ENCODE measurements at regions not wholly inside any gene's neighbourhood (a gene's known extent, or its start where the extent isn't known, plus 50 kb on each side); places are given as distances from the start of the nearest gene placed in this dataset.
"Not testable (repeated sequence)": the region's sequence is repeated elsewhere in the genome, so short reads cannot be mapped to it uniquely, and the experiment has no call there.

DNA sequence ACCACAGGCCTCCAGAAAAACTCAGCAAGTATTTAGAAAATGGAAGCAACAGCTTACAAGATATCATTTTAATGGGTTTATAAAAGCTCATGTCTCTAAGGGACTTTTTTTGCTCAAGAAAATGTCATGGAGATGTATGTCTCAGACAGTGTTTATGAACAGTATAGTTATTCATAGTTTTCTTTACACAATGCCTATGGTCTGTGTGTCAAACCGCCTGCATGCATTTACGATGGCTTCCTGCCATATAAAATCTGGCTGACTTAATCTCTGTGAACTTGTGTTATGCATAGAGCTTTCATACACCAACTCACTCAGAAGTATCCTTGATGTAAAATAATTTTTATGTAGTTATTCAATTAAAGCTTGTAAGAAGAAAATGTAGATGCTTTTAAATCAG, 1314.2 kb upstream of the LRRTM3 start:
- no peak for DNase-seq

DNA sequence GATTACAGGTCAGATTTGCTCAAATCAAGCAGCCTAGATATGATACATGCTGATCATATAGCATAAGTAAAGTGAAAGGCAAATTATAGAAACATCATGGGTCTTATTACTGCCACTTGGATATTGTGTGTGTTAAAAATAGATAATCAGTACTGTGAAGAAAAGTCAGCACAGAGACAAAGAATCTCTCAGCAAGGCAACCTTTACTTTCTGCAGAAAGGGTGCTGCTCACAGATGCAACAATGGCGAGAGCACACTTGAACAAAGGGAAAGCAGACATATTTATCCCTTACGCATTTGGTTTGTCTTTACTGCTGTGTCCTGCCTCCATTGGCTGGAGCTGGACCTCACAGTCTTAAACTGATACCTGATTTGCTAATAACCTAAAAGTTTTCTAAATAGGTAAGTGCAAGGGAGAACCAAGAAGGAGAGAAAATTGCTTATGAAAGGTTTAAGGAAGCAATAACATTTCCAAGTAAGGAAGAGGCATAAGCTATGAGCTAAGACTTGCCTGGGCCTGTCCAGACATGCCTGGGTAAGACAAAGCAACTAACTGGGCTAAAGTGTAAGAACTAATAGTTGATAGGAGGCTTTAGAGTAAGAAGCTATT, 1310.8 kb upstream of the LRRTM3 start:
- no peak for DNase-seq

DNA sequence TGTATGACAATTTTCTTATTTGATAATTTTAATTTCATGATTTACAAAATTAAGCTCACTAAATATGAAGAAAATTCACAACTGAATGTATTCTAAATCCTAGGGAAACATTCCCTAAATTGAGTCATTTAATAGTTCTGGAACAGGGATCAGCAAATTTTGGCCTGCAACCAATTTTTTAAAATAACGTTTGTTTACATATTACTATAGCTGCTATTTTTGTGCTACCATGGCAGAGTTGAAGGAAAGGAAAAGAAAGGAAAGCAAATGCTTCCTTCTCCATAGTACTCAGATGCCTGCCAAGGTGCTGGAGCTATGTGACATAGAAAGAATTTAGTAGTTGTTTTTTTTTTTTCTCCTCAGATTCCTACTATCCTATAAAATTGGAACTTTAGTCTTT, 1307.7 kb upstream of the LRRTM3 start:
- DNase-seq, result no peak

DNA sequence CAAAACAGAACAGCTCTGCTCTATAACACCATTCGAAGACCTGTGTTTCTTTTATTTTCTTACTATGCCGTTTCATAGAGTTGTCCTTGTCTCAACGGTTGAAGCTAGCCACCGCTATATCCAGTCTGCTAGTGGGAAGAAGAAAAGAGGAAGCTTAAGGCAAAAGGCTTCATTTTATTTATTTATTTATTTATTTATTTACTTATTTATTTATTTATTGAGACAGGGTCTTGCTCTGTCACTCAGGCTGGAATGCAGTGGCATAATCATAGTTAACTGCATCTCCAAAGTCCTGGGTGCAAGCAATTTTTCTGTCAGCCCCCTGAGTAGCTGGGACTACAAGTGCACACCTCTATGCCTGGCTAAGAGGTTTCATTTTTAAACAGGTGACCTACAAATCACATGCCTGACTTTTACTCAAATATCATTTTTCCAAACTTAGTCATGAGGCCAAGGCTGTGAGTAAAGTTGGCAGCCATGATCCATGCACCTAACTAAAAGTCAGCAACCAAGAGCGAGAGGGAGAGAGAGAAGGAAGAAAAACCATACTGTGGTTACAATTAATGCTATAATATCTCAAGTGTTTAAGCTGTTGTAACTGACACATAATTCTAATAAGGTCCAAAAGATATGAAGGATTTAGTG, 1305.3 kb upstream of the LRRTM3 start:
- DNase-seq, result no peak

DNA sequence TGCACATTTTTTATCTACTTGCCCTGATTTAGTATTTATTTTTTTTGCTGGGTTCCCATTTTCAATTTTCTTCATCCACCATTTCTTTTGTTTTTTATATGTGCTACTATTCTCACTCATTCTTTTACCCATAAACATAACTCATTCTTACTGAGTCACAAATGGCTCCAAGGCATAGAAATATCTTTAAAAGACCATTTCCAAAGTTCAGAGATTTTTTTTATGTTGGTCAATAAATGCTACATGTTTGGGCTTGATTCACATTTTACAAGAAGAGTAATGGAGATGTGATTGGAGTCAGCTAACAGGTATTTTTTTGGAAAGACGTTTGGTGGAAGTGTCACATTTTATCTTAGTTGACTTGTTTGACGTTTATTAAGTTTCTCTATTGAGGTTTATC, 1303.2 kb upstream of the LRRTM3 start:
- no peak for DNase-seq

DNA sequence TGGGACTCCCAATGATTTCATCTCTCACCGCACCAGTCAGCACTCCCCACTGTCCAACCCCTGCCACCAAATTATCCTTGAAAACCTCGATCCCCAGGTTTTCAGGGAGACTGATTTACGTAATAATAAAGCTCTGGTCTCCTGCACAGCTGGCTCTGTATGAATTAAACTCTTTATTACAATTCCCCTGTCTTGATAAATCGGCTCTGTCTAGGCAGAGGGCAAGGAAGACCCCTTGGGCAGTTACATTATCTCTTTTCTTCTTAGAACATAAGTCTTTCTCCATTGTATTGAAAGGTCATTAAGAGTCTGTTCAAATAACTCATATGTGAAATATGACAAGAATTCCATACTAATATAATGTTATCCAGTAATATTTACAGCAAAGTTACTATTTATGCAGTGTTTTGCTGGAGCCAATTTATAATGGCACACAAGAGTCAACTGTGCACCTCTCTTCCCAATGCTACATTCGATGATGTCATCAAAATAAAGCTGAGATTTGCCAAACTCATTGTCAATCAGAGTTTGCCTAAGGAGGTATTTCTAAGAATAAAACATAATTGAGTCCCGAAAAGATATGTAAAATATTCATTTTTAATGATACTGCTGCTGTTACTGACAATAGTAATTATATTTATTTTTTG, 1297.2 kb upstream of the LRRTM3 start:
- DNase-seq, result no peak

DNA sequence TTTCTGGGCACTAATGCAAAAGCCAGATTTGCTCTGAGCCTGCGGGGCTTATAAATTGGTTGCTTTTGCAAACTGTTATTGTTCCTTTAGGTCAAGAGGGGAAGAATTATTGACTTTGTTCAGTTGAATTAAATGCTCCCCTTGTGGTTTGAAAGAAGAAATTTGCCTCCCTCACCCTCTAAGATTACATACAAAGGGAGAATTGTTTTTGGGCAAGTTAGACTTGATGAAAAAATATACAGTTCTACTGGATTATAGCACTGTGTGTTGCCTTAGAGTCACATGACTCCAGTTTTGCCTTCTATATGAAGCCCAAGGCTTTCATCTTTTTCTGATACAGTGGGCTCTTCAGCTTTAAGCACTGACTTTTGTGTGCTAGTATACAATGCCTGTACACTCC, 1265.8 kb upstream of the LRRTM3 start:
- DNase-seq, result no peak

DNA sequence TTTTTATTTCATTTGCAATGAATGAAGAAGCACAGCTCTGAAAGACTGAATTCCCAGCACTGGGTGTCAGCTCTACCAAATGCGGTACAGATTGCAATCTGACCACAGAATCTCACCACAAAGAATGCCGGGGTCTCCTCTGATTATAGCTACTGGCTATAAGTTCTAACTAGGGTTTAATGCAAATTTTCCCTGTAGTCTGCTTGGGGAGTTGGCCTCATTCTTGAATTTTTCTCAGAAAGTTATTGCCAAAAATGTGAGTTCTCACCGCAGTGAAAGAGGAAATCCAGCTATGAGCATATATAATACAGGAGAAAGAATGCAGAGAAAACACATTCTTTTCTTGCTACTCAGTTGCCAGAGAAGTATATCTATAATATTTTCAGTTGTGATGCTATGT, 1255.7 kb upstream of the LRRTM3 start:
- DNase-seq, result no peak

DNA sequence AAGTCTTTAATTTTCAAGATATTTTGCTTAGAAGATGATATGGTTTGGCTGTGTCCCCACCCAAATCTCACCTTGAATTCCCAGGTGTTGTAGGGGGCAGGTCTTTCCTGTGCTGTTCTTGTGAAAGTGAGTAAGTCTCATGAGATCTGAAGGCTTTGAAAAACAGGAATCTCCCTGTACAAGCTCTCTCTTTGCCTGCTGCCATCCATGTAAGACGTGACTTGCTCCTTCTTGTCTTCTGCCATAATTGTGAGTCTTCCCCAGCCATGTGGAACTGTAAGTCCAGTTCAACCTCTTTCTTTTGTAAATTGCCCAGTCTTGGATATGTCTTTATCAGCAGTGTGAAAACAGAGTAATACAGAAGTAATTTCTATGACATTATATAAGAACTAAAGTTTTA, 1255.2 kb upstream of the LRRTM3 start:
- DNase-seq, result not testable (repeated sequence)

DNA sequence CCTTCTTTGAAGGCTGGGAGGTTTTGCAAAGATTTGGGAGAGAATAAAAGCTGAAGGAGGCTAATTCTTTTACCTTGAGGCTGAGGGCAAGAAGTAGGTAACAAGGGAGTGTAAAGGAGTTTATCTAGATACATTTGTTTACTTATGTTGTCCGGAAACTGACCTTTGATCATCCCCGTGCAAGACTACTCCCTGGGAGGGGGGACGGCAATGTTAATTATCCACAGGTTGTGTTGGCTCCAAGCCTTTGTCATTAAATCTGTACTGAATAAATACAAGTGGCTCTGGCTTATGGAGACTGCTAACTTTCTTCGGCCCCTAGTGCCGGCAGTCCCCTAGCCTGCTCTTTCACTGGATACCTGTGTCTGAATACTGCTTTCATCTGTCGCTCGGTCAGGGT, 1250.6 kb upstream of the LRRTM3 start:
- DNase-seq, result no peak

DNA sequence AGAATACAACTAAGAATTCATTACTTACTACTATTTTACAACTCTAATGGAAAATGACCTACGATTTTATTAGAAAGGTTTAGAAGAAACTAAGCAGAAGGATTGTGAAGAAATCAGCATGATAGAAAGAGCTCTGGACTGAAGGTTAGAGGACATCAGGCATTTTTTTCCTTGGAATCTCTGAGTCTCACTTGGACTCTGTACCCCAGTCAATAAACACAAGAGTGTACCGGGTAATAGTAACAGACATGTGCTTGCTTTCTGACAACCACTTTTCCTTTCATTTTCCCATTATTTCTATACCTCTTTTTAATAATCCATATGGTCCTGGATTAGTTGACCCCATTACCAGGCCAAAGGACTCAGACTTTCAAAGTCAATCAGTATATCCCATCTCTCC, 1240.9 kb upstream of the LRRTM3 start:
- DNase-seq, result no peak

DNA sequence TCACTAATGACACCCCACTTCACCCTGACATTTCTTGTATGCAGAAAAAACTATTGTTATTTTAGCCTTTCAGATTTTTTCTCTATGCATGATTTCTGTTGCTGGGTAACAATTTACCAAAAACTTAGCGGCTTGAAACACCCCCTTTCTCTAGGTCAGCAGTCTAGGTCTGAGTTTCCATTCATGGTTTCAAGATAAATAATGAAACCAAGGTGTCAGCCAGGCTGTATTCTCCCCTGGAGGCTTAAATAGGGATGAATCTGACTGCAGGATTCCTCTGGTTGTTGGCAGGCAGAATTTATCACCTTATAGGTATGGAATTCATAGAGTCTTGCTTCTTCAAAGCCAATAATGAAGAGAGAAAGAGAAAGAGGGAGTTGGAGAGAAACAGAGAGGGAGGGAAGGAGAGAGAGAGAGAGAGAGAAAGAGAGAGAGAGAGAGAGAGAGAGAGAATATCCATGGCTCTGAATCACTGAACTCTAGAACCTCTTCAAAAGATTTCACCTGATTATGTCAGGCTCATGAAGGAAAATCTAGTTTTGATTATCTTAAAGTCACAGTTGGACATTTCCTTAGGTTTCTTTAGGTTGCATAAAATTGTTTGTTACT, 1224.6 kb upstream of the LRRTM3 start:
- DNase-seq, result no peak

DNA sequence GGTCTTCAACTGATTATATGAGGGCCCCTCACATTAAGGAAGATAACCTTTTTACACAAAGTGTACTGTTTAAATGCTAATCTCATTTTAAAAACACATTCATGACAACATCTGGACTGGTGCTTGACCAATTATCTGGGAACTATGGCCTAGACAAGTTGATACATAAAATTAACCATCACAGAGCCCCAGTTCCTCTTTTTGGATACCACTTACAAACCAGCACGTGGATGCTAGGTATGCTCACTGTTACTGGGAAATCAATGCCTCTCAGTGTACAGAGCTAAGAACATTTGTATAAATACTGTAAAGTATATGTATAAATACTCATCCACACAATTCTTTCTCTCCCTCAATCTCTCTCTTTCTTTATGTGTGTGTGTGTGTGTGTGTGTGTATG, 1217.8 kb upstream of the LRRTM3 start:
- DNase-seq, result no peak

DNA sequence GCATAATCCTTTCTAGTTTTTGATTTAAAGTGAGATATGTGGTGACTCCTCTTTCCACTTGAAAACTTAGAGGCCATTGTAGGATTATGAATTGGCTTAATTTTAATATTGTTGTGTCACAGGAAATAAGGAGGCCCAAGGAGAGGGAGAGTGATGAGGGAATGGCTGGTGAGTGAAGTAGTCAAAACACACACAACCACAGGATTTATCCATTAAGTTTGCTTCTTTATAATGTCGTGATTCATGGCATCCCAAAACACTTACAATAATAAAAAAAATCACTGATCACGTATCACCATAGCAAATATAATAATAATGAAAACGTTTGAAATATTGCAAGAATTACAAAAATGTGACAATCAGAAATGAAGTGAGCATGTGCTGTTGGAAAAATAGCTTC, 1215.5 kb upstream of the LRRTM3 start:
- DNase-seq, result no peak

DNA sequence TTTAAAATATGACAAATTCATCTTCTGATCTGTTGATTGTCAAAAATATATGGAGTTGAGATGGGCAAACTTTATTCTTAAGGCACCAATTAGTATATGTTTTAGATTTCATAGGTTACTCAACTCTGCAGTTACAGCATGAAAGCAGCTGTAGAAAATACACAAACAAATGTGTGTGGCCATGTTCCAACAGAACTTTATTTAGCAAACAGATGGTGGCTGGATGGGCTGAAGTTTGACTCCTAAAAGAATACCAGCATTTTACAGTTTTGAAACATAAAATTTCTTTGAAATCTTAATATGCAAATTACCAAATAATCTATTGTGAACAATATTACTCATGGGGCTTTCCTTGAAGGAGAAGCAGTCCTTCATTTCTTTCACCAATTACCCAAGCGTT, 1206.0 kb upstream of the LRRTM3 start:
- DNase-seq, result no peak

DNA sequence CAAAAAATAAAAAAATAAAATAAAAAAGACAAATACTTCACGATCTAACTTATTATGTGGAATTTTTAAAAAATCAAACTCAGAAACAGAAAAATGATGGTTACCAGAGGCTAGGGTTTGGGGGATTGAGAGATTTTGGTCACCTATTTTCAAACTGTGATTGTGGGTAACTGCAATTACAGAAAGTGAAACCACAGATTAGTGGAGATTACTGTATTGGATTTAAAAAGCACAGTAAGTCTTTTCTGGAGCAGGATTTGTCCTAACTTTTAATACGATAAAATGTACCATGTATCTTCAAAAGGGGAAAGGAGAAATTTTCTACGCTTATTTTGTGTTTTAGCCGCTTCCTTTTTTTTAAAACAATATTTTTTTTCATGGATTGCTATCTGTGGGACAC, 1204.9 kb upstream of the LRRTM3 start:
- no peak for DNase-seq

DNA sequence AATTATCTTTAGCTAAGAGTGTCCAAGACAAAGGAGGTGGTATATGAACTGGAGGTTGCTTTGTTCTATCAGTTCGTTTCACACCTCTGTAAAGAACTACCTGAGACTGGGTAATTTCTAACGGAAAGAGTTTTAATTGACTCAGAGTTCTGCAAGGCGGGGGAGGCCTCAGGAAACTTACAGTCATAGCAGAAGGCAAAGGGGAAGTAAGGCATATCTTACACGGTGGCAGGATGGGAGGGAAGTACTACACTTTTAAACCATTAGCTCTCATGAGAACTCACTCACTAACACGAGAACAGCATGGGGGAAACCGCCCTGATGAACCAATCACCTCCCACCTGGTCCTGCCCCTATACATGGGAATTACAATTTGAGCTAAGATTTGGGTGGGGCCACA, 1202.3 kb upstream of the LRRTM3 start:
- no peak for DNase-seq

DNA sequence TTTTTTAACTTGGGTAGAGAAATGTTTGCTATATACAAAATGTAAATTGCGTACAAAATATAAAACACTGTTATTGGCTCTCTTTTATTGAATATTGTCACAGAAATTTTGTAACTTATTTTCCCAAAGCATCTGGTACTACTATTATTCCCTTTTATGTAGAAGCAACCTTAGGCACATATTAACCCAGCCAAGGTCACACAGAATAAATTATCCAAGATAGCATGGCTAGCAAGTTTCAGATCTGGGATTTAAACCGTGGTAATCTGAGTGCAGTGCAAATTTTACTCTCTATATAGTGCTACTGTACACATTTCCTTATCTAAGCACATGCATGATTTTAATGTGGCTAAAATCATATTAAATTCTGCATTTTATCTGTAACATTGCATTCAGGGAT, 1190.5 kb upstream of the LRRTM3 start:
- DNase-seq, result no peak

DNA sequence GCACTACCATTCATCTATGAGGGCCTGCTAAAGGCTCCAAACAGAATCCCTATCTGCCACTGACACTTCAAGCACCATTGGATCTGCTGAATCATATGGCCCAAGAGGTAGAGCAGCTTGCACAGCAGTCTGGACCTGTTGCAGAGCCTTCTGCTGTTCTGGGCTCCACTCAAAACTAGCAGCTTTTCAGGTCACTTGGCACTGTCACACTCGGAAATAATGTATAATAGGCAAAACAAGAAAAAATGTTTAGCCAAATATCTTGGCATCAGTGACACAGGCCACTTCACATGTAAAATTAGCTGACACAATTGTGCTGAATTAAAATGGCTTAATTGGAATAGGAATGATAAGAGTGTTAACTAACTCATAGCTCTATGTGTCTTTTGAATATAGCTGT, 1182.9 kb upstream of the LRRTM3 start:
- DNase-seq, result no peak

DNA sequence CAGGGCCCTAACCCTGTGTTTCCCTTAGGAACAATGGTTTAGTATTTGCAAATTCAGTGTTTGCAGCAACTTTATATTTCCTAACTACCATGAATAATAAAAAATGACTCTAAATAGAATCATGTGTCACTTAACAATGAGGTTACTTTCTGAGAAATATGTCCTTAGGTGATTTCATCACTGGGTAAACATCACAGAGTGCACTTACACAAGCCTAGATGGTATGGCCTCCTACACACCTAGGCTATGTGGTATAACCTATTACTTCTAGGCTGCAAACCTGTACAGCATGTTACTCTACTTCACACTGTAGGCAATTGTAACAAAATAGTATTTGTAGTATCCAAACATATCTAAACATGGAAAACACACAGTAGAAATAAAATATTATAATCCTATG, 1174.6 kb upstream of the LRRTM3 start:
- no peak for DNase-seq

DNA sequence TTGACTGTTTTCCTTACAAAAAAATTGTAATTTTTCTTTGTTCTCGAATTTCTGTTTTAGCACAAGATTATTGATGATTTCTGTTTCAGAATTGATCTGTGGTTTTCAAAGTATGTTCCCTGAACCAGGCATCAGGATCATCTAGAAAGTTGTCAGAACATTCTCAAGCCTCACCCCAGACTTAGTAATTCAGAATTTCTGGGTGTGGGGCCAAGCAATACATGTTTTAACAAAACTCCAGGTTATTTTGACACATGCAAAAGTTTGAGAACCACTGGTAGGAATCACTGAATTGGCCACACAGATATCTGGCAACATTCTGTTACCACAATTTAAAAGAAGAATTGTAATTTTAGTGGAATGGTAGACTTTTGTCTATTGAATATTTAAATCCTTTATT, 1173.9 kb upstream of the LRRTM3 start:
- DNase-seq, result no peak

DNA sequence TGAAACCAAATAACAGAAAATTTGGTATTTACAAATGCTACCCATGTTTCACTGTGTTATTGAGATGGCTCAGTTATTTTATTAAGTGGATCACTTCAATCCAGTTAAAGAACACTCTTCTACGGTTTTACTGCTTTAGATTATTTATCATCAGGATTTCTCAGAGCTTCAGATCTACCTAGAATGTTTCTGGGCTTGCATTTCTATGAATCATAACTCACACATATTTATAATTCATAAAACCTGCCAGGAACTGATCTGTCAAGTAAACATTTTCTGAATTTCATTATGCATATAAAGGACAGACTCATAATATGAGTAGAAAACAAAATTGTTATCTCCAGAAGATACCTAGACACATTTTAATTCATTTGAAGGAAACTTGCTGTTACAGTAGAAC, 1172.3 kb upstream of the LRRTM3 start:
- no peak for DNase-seq

DNA sequence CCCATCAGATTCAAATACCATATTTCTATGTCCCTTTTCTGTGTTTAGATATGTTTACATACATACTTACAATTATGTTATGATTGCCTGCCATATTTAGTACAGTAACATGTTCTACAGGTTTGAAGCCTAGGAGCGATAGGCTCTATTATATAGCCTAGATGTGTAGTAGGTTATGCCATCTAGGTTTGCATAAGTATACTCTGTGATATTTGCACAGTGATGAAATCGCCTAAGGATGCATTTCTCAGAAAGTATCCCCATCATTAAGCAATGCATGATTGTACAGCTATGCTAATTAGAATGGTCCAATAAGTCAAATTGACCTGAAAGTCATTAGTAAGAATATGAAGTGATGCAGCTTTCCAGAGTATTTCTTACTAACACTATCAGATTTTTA, 1171.7 kb upstream of the LRRTM3 start:
- no peak for DNase-seq

DNA sequence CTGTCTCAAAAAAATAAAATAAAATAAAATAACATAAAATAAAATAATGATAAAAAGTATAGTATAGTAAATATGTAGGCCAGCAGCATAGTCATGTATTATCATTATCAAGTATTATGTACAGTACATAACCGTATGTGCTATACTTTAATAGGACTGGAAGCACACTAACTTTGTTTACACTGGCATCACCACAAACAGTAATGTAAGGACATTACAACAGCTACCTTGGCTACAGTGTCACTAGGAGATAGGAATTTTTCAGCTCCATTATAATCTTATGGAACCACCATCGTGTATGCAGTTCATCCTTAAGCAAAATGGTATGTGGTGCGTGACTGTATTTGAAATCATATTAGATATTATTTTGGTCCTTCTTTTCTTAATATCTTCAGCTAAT, 1163.5 kb upstream of the LRRTM3 start:
- DNase-seq, result no peak
